Bronchial epithelial cell (primary cell): ENCODE measurements at regions not wholly inside any gene's neighbourhood (a gene's known extent, or its start where the extent isn't known, plus 50 kb on each side); places are given as distances from the start of the nearest gene placed in this dataset.

ENCODE experiments used
- DNase-seq: peaks from one replicate; pipeline ENCODE4 v3.0.0-alpha.2; 2010; ENCODE audit warnings: low read depth
- FAIRE-seq: peaks from 2 replicates; lab custom pipeline; 2011; peaks lifted over from hg19 to GRCh38; lab: Jason Lieb, UNC
- H3K27me3 ChIP-seq: 2 replicates; pipeline ENCODE4 v1.5.1; 2011; ENCODE audit warnings: low read length; ENCODE audit not compliant: control insufficient read depth, insufficient read depth
- H3K36me3 ChIP-seq: 2 replicates; pipeline ENCODE4 v1.5.1; 2011; ENCODE audit warnings: low read length; ENCODE audit not compliant: control insufficient read depth, insufficient read depth
- H3K4me3 ChIP-seq: 2 replicates; pipeline ENCODE4 v1.5.1; 2011; ENCODE audit warnings: mild to moderate bottlenecking, low read depth, low read length, control low read depth
- TF ChIP-seq, protein P1 (sequence below): IDR thresholded peaks from 2 replicates; pipeline ENCODE4 v1.5.1; 2011; ENCODE audit warnings: mild to moderate bottlenecking, moderate library complexity, low read length, control low read depth, inconsistent platforms; ENCODE audit not compliant: insufficient read depth, severe bottlenecking

DNA sequence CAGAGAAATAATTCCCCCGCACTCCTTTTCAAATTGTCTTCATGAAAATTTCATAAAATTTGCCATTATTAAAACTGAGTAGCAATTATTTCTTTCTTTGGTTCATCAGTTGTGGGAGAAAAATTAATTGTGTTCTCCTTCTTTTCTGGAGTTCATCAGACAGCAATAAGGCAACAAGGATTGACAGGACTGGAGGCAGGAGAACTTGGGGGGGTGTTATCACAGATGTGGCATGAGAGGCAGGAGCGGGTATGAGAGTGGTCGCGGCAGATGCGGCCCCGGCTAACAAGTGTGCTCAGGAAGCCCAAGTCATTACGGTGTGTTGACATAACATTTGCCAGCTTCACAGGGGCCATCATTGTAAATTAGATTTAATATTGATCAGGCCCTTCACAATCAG is 306.6 kb upstream of the TMPO start:
- H3K4me3 ChIP-seq, result no peak overlapping the region
- H3K36me3 ChIP-seq, result no peaks in the 10 kb centered on the region
- H3K27me3 ChIP-seq, result no peaks in the 10 kb centered on the region
- DNase-seq, result no peak
- TF ChIP-seq, protein P1, sequence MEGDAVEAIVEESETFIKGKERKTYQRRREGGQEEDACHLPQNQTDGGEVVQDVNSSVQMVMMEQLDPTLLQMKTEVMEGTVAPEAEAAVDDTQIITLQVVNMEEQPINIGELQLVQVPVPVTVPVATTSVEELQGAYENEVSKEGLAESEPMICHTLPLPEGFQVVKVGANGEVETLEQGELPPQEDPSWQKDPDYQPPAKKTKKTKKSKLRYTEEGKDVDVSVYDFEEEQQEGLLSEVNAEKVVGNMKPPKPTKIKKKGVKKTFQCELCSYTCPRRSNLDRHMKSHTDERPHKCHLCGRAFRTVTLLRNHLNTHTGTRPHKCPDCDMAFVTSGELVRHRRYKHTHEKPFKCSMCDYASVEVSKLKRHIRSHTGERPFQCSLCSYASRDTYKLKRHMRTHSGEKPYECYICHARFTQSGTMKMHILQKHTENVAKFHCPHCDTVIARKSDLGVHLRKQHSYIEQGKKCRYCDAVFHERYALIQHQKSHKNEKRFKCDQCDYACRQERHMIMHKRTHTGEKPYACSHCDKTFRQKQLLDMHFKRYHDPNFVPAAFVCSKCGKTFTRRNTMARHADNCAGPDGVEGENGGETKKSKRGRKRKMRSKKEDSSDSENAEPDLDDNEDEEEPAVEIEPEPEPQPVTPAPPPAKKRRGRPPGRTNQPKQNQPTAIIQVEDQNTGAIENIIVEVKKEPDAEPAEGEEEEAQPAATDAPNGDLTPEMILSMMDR, result no peak
- no peak for FAIRE-seq

DNA sequence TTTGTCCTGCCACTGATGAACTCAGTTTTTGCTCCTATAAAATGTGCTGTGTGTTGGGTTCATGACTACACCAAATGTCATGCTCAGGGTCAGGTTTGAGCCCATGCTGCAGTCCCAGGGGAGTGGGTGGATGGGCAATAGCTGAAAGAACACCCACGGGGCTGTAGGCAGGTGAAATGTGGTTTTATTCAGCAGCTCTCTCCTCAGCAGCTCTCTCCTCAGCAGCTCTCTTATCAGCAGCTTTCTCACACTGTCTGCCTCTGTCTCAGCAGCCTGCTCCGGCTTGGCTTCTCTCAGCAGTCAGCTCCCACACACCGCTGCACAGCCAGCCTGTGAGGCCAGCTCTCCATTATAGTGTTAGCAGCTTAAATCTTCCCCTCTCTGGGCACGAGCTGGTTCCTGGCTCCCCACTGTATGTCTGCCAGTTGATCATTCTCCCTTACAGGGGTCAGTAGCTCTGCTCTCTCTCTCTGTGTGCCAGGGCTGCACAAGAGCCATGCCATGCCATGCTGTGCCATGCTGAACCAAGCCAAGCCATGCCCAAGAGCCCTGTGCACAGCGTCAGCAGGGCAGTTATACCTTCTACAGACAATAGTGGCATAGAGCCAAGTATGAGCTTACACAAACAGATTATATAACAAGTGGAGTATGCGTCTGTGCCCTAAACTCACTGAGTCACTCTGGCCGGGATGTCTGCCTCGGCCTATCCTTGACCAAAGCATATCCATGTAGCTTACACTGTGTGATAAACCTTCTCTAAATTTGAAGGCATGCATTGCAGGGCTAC is 303.3 kb upstream of the TMPO start:
- peak; percentile 27 for DNase-seq
- no peak for FAIRE-seq
- no peaks in the 10 kb centered on the region for H3K36me3 ChIP-seq
- TF ChIP-seq, protein P1, result no peak
- H3K27me3 ChIP-seq, result no peaks in the 10 kb centered on the region
- no peak overlapping the region for H3K4me3 ChIP-seq

DNA sequence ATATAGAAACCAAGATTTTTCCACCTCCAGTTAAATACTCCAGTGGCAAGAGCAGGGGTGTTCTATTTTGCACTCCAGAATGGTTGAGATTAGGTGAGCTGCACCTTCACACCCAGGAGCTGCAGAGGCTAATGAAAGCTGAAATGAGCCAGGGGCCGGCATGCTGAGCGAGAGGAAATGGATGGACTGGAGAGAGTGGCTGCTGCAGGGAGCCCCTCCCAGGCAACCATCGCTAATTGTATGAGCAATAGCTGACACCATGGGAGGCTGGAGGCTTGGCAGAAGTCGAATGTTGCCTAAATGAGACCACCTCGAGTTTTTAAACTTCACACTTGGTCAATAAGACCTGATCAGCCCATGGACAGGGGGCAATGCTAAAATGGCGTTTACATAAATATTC is 301.8 kb upstream of the TMPO start:
- Histone ChIP-seq H3K4me3 (no peak overlapping the region), H3K36me3 (no peaks in the 10 kb centered on the region), H3K27me3 (no peaks in the 10 kb centered on the region)
- TF ChIP-seq, protein P1, result no peak
- FAIRE-seq, result no peak
- no peak for DNase-seq

DNA sequence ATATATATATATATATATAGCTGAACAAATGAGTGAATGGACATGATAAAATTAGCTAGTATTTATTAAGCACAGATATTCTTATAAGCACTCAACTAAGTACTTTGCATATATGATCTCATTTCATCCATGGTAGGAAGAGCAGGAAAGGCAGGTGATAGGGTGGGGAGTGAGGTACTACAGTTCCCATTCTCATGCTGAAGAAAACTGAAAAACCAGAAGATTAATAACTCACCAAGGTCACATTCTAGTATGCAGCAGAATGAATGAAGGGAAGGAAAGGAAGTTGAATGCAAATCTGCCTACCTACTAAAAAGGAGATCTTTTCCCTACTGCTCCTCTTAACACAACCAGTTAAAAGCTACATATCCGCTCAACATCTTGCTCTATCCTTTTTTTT is 298.1 kb upstream of the TMPO start:
- TF ChIP-seq, protein P1, result no peak
- DNase-seq (no peak), FAIRE-seq (no peak)
- H3K4me3 ChIP-seq, result no peak overlapping the region
- H3K27me3 ChIP-seq, result no peaks in the 10 kb centered on the region
- H3K36me3 ChIP-seq, result no peaks in the 10 kb centered on the region

- H3K27me3 ChIP-seq, result no peaks in the 10 kb centered on the region
- TF ChIP-seq, protein P1, result no peak
- no peak for DNase-seq
- no peak for FAIRE-seq
- no peaks in the 10 kb centered on the region for H3K36me3 ChIP-seq
- no peak overlapping the region for H3K4me3 ChIP-seq
These were observed 294.8 kb upstream of the TMPO start for GRCh38 chr12:98220636-98221035.
